ENCODE measurements at regions not wholly inside any gene's neighbourhood (a gene's known extent, or its start where the extent isn't known, plus 50 kb on each side); places are given as distances from the start of the nearest gene placed in this dataset.

GRCh38 chr18:59954755-59955156, 55.0 kb downstream of the PMAIP1 start:
- DNase-seq: no peak

DNA sequence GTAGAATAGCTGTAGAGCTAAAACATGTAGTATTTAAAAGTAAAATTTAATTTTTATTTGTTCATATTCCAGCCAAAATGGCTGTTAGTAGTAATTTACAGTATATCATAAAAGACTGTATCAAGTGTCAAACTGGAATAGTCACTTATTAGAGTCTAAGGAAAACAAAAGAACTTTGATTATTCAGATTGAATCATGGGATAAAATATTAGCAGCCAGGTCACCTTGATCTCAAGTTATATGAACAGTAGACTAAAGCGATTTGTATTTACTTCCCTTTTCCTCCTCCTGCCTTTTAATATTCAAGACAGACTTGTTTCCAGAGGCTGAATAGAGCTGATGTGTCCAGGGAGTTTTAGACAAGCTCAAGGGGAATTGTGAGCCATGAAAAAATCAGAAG, 54.4 kb downstream of the PMAIP1 start:
- no peak for DNase-seq
